ENCODE measurements at regions not wholly inside any gene's neighbourhood (a gene's known extent, or its start where the extent isn't known, plus 50 kb on each side); places are given as distances from the start of the nearest gene placed in this dataset.

DNA sequence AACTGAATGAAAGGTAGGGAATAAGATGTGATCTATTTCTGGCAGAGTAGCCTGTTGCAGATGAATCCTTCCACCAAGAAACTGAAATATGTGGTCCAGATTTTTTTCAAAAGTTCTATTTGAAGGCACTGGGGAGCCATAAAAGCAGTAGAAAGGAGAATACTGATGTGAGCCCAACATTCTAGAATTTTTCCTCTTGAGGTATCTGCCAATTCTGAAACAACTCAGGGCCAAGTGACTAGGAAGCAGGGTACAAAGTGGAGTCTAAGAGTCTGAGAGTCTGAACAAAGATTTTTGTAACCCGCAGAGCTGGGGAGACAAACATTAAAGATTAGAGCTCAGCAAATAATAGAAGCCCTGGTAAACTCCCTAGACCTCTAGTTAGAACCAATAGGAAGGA lies 58.3 kb upstream of the SLCO3A1 start:
- TF ChIP-seq, protein P1, sequence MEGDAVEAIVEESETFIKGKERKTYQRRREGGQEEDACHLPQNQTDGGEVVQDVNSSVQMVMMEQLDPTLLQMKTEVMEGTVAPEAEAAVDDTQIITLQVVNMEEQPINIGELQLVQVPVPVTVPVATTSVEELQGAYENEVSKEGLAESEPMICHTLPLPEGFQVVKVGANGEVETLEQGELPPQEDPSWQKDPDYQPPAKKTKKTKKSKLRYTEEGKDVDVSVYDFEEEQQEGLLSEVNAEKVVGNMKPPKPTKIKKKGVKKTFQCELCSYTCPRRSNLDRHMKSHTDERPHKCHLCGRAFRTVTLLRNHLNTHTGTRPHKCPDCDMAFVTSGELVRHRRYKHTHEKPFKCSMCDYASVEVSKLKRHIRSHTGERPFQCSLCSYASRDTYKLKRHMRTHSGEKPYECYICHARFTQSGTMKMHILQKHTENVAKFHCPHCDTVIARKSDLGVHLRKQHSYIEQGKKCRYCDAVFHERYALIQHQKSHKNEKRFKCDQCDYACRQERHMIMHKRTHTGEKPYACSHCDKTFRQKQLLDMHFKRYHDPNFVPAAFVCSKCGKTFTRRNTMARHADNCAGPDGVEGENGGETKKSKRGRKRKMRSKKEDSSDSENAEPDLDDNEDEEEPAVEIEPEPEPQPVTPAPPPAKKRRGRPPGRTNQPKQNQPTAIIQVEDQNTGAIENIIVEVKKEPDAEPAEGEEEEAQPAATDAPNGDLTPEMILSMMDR (IDR thresholded peaks at IDR 0.05; ENCODE audit: insufficient read depth, low read length, poor library complexity, severe bottlenecking) = no peak
- TF ChIP-seq EZH2phosphoT487 (conservative IDR thresholded peaks at IDR 0.05; ENCODE audit: low read length) = no peak

Data from SU-DHL-6 (cell line).